ENCODE measurements at regions not wholly inside any gene's neighbourhood (a gene's known extent, or its start where the extent isn't known, plus 50 kb on each side); places are given as distances from the start of the nearest gene placed in this dataset.

DNA sequence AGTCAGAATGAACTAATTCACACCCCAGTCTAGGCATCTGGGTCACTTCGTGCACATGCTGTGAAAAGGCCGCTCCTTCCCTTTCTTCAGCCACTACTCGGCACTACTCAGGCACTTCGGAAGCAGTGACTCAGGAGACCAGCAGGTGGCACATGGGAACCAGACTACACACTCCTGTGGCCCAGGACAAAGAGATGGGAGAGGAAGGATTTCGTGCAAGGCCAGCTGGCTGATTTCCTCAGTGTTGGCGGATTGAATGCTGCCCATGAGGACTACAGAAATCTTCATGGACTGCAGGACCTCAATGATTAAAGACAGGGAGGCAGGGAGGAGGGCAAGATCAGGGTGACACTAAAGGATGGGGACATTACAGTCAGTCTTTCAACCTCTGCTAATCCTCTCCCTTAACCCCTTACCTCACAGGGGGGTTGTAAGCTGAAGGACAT, 117.8 kb upstream of the SPACA1 start (continued):
- no peak for TF ChIP-seq HIVEP1 (CRISPR knock-in tag; IDR thresholded peaks at IDR 0.05)
- TF ChIP-seq, protein P1, sequence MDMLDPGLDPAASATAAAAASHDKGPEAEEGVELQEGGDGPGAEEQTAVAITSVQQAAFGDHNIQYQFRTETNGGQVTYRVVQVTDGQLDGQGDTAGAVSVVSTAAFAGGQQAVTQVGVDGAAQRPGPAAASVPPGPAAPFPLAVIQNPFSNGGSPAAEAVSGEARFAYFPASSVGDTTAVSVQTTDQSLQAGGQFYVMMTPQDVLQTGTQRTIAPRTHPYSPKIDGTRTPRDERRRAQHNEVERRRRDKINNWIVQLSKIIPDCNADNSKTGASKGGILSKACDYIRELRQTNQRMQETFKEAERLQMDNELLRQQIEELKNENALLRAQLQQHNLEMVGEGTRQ (IDR thresholded peaks at IDR 0.05; ENCODE audit: low read depth, low read length) = no peak
- TF ChIP-seq, protein P1 (CRISPR knock-in tag; IDR thresholded peaks at IDR 0.05; ENCODE audit: borderline replicate concordance) = no peak
- peak; percentile 30; the same call in 1 of the 2 replicates for TF ChIP-seq SAP130 (CRISPR knock-in tag; IDR thresholded peaks at IDR 0.05; ENCODE audit: low read depth)
- no peak for TF ChIP-seq KAT2B (IDR thresholded peaks at IDR 0.05; ENCODE audit: borderline replicate concordance, low read depth, low read length)
- 0 out of 2 replicates have a peak, but pooled peaks have one; percentile 28 for TF ChIP-seq FOXA3 (CRISPR knock-in tag; IDR thresholded peaks at IDR 0.05)
- no peak for TF ChIP-seq ZSCAN9 (CRISPR knock-in tag; IDR thresholded peaks at IDR 0.05; ENCODE audit: borderline replicate concordance)
- no peak for TF ChIP-seq ZNF709 (CRISPR knock-in tag; IDR thresholded peaks at IDR 0.05)
- TF ChIP-seq, protein P2, sequence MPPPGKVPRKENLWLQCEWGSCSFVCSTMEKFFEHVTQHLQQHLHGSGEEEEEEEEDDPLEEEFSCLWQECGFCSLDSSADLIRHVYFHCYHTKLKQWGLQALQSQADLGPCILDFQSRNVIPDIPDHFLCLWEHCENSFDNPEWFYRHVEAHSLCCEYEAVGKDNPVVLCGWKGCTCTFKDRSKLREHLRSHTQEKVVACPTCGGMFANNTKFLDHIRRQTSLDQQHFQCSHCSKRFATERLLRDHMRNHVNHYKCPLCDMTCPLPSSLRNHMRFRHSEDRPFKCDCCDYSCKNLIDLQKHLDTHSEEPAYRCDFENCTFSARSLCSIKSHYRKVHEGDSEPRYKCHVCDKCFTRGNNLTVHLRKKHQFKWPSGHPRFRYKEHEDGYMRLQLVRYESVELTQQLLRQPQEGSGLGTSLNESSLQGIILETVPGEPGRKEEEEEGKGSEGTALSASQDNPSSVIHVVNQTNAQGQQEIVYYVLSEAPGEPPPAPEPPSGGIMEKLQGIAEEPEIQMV (CRISPR knock-in tag; IDR thresholded peaks at IDR 0.05; ENCODE audit: low read depth) = no peak
- no peak for TF ChIP-seq MXI1 (IDR thresholded peaks at IDR 0.05; ENCODE audit: borderline replicate concordance, low read depth, low read length)
- no peak for TF ChIP-seq PCBP1 (IDR thresholded peaks at IDR 0.05; ENCODE audit: borderline replicate concordance, low read depth, low read length)
- no peak for TF ChIP-seq RAD51 (IDR thresholded peaks at IDR 0.05; ENCODE audit: borderline replicate concordance)
- TF ChIP-seq RBM22 (optimal IDR thresholded peaks at IDR 0.05; ENCODE audit: low read length) = no peak
- no peak for TF ChIP-seq TEAD2 (CRISPR knock-in tag; IDR thresholded peaks at IDR 0.05)
- TF ChIP-seq, protein P3, sequence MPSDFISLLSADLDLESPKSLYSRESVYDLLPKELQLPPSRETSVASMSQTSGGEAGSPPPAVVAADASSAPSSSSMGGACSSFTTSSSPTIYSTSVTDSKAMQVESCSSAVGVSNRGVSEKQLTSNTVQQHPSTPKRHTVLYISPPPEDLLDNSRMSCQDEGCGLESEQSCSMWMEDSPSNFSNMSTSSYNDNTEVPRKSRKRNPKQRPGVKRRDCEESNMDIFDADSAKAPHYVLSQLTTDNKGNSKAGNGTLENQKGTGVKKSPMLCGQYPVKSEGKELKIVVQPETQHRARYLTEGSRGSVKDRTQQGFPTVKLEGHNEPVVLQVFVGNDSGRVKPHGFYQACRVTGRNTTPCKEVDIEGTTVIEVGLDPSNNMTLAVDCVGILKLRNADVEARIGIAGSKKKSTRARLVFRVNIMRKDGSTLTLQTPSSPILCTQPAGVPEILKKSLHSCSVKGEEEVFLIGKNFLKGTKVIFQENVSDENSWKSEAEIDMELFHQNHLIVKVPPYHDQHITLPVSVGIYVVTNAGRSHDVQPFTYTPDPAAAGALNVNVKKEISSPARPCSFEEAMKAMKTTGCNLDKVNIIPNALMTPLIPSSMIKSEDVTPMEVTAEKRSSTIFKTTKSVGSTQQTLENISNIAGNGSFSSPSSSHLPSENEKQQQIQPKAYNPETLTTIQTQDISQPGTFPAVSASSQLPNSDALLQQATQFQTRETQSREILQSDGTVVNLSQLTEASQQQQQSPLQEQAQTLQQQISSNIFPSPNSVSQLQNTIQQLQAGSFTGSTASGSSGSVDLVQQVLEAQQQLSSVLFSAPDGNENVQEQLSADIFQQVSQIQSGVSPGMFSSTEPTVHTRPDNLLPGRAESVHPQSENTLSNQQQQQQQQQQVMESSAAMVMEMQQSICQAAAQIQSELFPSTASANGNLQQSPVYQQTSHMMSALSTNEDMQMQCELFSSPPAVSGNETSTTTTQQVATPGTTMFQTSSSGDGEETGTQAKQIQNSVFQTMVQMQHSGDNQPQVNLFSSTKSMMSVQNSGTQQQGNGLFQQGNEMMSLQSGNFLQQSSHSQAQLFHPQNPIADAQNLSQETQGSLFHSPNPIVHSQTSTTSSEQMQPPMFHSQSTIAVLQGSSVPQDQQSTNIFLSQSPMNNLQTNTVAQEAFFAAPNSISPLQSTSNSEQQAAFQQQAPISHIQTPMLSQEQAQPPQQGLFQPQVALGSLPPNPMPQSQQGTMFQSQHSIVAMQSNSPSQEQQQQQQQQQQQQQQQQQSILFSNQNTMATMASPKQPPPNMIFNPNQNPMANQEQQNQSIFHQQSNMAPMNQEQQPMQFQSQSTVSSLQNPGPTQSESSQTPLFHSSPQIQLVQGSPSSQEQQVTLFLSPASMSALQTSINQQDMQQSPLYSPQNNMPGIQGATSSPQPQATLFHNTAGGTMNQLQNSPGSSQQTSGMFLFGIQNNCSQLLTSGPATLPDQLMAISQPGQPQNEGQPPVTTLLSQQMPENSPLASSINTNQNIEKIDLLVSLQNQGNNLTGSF (CRISPR knock-in tag; IDR thresholded peaks at IDR 0.05) = no peak
- no peak for TF ChIP-seq ZNF766 (CRISPR knock-in tag; IDR thresholded peaks at IDR 0.05; ENCODE audit: borderline replicate concordance)
- TF ChIP-seq MTA3 (CRISPR knock-in tag; IDR thresholded peaks at IDR 0.05) = no peak
- TF ChIP-seq KDM2A (CRISPR knock-in tag; IDR thresholded peaks at IDR 0.05; ENCODE audit: borderline replicate concordance, low read depth) = peak; percentile 75; the same call in 1 of the 2 replicates
- 0 out of 2 replicates have a peak, but pooled peaks have one; percentile 47 for TF ChIP-seq ZNF652 (CRISPR knock-in tag; IDR thresholded peaks at IDR 0.05; ENCODE audit: borderline replicate concordance, low read depth)
- peak; percentile 41; the same call in 1 of the 2 replicates for TF ChIP-seq ELF3 (CRISPR knock-in tag; IDR thresholded peaks at IDR 0.05)
